Gastrocnemius medialis (tissue), 4 donors: ENCODE measurements at regions not wholly inside any gene's neighbourhood (a gene's known extent, or its start where the extent isn't known, plus 50 kb on each side); places are given as distances from the start of the nearest gene placed in this dataset.

Source experiments
- ATAC-seq, 2 donors: fragments of 150-250 bp; one replicate each; pipeline ENCODE4 v1.9.1; 2016
- DNase-seq, 2 donors: peaks; one replicate each; pipeline ENCODE4 v3.0.0-alpha.2; 2019
- H3K27ac ChIP-seq, 4 donors: fragments of 200-600 bp; sonication (generic); 1 replicate in 1 of 4; 2 replicates in 3 of 4; pipeline ENCODE4 v1.5.1; 2016 to 2018; ENCODE audit warnings: mild to moderate bottlenecking in 2 of 4, moderate library complexity in 1 of 4
- H3K27me3 ChIP-seq, 3 donors: fragments of 200-600 bp; sonication (generic) in 2 of 3; 1 replicate in 1 of 3; 2 replicates in 2 of 3; pipeline versions ENCODE4 v1.5.1 to v1.6.0; 2016 to 2019; ENCODE audit warnings: mild to moderate bottlenecking in 1 of 3, moderate library complexity in 1 of 3
- H3K36me3 ChIP-seq, 2 donors: fragments of 200-600 bp; sonication (generic) in 1 of 2; one replicate each; pipeline ENCODE4 v1.5.1; 2017 to 2018
- H3K4me1 ChIP-seq, 2 donors: fragments of 200-600 bp; sonication (generic) in 1 of 2; one replicate each; pipeline ENCODE4 v1.5.1; 2016 to 2017; ENCODE audit warnings: mild to moderate bottlenecking in 2 of 2
- H3K4me3 ChIP-seq, 4 donors: fragments of 200-600 bp; sonication (generic) in 3 of 4; 1 replicate in 1 of 4; 2 replicates in 3 of 4; pipeline ENCODE4 v1.5.1; 2016 to 2019; ENCODE audit warnings: mild to moderate bottlenecking in 2 of 4
- H3K9me3 ChIP-seq, 3 donors: fragments of 200-600 bp; sonication (generic) in 2 of 3; 1 replicate in 1 of 3; 2 replicates in 2 of 3; pipeline ENCODE4 v1.5.1; 2016 to 2019
- CTCF ChIP-seq, 5 experiments: fragments of 450-650 bp in 3 of 5; fragments of 200-600 bp in 2 of 5; sonication (generic) in 2 of 5; IDR thresholded peaks in 4 of 5; conservative IDR thresholded peaks in 1 of 5; 1 replicate in 4 of 5; 2 replicates in 1 of 5; pipeline ENCODE4 v1.5.1; 2016 to 2019; ENCODE audit warnings: antibody characterized with exemption in 5 of 5, mild to moderate bottlenecking in 3 of 5, moderate library complexity in 3 of 5
- POLR2A ChIP-seq, 2 donors: fragments of 450-650 bp; IDR thresholded peaks; one replicate each; pipeline ENCODE4 v1.6.1; 2017; ENCODE audit warnings: antibody characterized with exemption in 2 of 2, mild to moderate bottlenecking in 2 of 2, moderate library complexity in 2 of 2
- in situ Hi-C, 4 donors: fragments of 200-750 bp; cut with MboI; loops; one replicate each; pipeline versions ENCODE4 v1.15.0 to v1.8.0; 2017; ENCODE audit warnings: low sequenced_read_pairs in 4 of 4
- intact Hi-C: fragments of 100-400 bp; cut with DNase I; formaldehyde crosslinking; loops from one replicate; pipeline ENCODE4 v1.15.1; 2023; ENCODE audit warnings: low total_unique reads

DNA sequence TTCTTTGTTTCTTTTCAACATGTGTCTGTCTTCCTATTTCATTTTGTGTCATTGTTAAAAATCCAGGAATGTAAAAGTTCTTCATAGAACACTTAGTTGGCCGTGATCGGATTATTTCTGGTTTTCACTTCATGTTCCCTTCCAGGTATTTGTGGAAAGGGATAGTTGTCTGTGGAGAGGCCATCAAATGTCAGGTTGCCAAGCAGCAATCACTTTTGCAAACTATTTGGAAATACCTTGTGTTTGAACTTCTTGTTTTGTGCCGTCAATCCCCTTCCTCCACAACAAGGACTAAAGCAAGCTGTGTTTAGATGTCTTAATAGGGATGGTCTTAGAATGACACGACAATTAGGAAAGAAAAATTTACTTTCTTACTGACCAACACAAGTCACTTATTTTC is 116.9 kb upstream of the MPDZ start:
- in situ Hi-C loops: no loop called here
- intact Hi-C loops: no loop called here
- Histone ChIP-seq H3K4me1 (no peaks in the 10 kb centered on the region), H3K4me3 (no peak overlapping the region), H3K27me3 (no peaks in the 10 kb centered on the region), H3K9me3 (no peaks in the 10 kb centered on the region), H3K36me3 (no peaks in the 10 kb centered on the region), H3K27ac (no peak overlapping the region)
- ATAC-seq: no peak
- DNase-seq: no peak
- no peak for TF ChIP-seq POLR2A (IDR thresholded peaks at IDR 0.05)
- no peak for TF ChIP-seq CTCF (IDR thresholded peaks at IDR 0.05 in 4 of 5, conservative IDR thresholded peaks at IDR 0.05 in 1 of 5)

GRCh38 chr9:13395156-13395555 is 115.7 kb upstream of the MPDZ start:
- H3K27ac ChIP-seq: no peak overlapping the region
- intact Hi-C loops (no loop called here), in situ Hi-C loops (no loop called here)
- no peak overlapping the region for H3K4me3 ChIP-seq
- TF ChIP-seq CTCF (IDR thresholded peaks at IDR 0.05 in 4 of 5, conservative IDR thresholded peaks at IDR 0.05 in 1 of 5) (no peak), POLR2A (IDR thresholded peaks at IDR 0.05) (no peak)
- H3K36me3 ChIP-seq: no peaks in the 10 kb centered on the region
- ATAC-seq: no peak
- no peaks in the 10 kb centered on the region for H3K4me1 ChIP-seq
- H3K9me3 ChIP-seq: no peaks in the 10 kb centered on the region
- no peak for DNase-seq
- no peaks in the 10 kb centered on the region for H3K27me3 ChIP-seq

DNA sequence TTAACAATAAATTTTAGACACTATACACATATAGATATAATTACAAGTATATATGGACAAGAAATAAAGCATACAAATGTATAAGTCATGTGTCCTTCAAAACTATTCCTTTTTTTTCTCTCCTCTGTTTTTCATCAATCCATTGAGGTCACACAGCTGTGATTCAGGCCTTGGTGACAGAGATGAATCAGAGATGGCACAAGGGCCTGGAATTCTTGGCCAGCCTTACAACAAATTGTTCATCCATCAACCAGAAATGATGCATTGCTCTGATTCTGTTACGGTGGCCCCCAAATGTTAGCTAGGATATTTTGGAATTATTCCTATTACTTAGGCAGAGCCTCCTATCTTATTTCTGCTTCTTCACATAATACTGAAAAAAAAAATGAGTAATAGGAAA is 108.7 kb upstream of the MPDZ start:
- TF ChIP-seq POLR2A (IDR thresholded peaks at IDR 0.05): no peak
- TF ChIP-seq CTCF (IDR thresholded peaks at IDR 0.05 in 4 of 5, conservative IDR thresholded peaks at IDR 0.05 in 1 of 5): no peak
- DNase-seq (peak; percentile 14 to 40), ATAC-seq (peak in 1 of 2 donors; percentile 65)
- no peaks in the 10 kb centered on the region for H3K9me3 ChIP-seq
- intact Hi-C loops: no loop called here
- peak overlapping the region; percentile 27 to 61 (median 52) for H3K27ac ChIP-seq
- H3K27me3 ChIP-seq: no peaks in the 10 kb centered on the region
- H3K36me3 ChIP-seq: no peaks in the 10 kb centered on the region
- H3K4me3 ChIP-seq: no peak overlapping the region
- in situ Hi-C loops: no loop called here
- H3K4me1 ChIP-seq: no peaks in the 10 kb centered on the region

DNA sequence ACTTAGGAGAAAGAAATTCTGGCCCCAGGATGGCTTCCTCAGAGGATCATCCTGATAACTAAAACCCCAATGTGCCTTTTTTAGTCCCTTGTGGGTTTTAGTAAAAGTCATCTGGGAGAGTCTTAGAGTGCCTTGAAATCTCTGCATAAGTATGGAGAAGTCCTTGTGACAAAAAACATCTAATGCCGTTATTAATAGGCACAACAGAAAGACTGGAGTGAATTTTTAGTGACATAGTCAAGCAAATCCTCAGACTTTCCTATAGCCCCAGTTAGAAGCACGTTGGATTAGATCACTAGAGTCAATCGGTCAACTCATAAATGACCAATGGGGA is 108.2 kb upstream of the MPDZ start:
- intact Hi-C loops: no loop called here
- ATAC-seq: no peak

More for the DNA sequence above, 108.2 kb upstream of the MPDZ start:
- TF ChIP-seq POLR2A (IDR thresholded peaks at IDR 0.05) (no peak), CTCF (IDR thresholded peaks at IDR 0.05 in 4 of 5, conservative IDR thresholded peaks at IDR 0.05 in 1 of 5) (no peak)
- Histone ChIP-seq H3K4me1 (no peaks in the 10 kb centered on the region), H3K36me3 (no peaks in the 10 kb centered on the region), H3K9me3 (no peaks in the 10 kb centered on the region), H3K27me3 (no peaks in the 10 kb centered on the region), H3K27ac (peak overlapping the region; percentile 27 to 61 (median 52)), H3K4me3 (no peak overlapping the region)
- in situ Hi-C loops: no loop called here
- no peak for DNase-seq
